Muscle of arm (tissue), 1 donor: ENCODE measurements at regions not wholly inside any gene's neighbourhood (a gene's known extent, or its start where the extent isn't known, plus 50 kb on each side); places are given as distances from the start of the nearest gene placed in this dataset.
"Not testable (repeated sequence)": the region's sequence is repeated elsewhere in the genome, so short reads cannot be mapped to it uniquely, and the experiment has no call there.

Source experiments
- DNase-seq: peaks from one replicate; pipeline ENCODE4 v3.0.0-alpha.2; 2013

DNA sequence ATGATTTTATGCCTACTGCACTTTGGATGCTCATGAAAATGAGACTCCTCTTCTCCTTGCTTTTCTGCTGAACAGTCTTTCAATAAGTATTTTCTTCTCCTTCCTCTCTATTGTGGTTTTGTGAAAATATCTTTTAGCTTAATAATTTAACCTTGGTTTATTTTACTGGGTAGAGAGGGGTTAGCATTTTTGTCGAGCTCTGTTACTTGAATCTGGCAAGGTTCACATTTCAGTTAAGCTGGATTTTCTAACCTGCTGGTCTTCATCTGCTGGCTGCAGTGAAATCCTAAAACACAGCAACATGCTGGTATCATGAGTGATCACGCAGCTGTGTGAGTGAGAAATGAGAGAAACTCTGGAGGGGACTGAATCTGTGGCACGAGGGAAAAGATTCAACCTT, 222.7 kb upstream of the NOX3 start:
- no peak for DNase-seq

DNA sequence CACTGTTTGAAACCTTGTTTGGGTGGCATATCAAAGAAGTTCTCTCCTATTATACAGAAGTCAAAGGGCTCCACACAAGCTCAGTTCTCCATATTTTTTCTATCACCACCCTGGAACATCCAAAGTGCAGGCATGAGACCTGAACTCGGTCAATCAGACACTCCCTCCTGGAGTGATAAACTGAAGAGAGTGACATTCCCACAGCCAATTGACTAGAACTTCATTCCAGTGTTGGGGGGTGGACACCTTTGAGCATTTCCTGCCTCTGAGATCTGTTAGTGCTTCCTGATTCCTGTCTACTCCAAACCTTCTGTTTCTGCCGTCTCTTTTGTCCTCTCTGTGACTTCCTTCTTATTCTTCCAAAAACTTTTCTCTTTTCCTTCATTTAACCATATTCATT, 220.7 kb upstream of the NOX3 start:
- no peak for DNase-seq

DNA sequence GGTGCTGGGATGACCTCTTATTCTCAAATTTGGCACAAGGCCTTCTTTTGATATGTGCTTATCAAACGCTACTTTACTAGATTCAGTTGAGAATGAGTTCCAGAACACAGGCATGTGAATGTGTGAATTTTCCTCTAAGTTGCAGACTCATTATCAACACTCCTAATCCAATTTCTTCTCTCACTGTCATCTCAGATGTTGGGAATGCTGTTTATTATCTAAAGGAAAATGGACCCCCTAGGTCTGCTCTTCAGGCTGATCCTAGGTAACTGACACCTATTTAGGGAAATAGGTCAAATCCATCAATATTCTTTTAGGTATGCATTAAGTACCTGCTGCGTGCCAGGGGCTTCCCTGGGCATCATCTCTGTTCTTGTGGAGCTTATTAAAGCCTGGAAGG, 215.0 kb upstream of the NOX3 start:
- no peak for DNase-seq

- no peak for DNase-seq
Observed at GRCh38 chr6:155660251-155660977, 204.8 kb upstream of the NOX3 start.

DNA sequence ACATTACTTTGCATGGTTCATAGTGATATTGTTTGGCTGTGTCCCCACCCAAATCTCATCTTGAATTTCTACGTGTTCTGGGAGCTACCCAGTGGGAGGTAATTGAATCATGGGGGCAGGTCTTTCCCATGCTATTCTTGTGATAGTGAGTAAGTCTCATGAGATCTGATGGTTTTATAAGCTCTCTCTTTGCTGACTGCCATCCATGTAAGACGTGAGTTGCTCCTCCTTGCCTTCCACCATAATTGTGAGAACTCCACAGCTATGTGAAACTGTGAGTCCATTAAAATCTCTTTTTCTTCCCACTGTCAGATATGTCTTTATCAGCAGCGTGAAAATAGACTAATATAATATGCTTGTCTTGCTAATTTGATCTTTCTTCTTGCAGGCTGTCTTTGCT, 200.4 kb upstream of the NOX3 start:
- DNase-seq: no peak

- no peak for DNase-seq
Observed at GRCh38 chr6:155654474-155654873, 198.8 kb upstream of the NOX3 start.

- no peak for DNase-seq
Observed at GRCh38 chr6:155648301-155648700, 192.7 kb upstream of the NOX3 start.

GRCh38 chr6:155647354-155647753, 191.7 kb upstream of the NOX3 start:
- DNase-seq: no peak

DNA sequence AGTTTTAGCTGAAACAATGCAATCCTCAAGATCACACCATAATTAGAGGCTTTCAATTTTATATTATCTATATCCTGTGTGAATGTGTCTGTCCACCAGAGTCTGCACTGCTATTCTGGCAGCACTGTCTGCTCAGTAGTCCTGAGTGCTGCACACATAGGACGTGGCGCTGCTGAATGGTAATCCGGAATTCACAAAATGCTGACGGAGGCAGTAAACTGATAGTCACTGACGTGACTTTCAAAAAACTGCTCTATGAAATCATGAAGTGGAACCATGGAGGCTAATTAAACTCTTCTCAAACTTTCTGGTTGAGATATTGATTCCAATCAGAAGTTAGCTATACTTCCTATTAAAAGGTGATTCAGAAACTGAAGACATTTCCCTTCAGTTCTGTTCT, 190.8 kb upstream of the NOX3 start:
- no peak for DNase-seq

DNA sequence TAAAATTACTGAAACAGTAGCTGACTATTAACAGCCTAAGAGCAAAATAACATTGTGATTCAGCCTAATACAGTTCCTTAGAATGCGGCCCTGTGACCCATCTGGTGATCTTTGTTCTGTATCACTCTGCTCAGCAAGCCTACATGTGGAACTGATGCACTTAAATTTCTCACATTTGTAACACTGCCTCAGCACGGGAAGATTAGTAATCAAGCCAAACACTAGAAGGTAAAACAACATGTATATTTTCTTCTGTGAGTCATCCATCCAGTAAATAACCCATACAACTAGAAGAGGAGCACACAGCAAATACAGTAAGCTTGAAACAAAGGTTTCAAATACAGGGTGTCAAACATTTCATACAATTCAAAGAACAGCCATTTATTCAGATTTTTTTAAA, 189.7 kb upstream of the NOX3 start:
- DNase-seq: no peak

DNA sequence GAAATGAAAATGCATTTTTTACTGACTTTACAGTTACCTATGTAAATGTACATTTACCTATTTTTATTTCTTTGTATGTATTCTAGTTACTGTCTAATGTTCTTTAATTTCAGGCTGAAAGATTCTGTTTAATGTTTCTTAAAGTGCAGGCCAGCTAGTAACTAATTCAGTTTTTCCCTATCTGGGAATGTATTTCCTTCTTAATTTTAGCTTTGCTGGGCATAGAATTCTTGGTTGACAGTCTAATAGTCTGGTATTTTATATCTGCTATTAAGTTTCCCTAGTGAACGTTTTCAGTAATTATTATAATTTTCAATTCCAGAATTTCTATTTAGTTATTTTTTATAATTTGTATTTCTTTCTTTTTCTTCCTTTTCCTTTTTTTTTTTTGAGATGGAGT, 186.0 kb upstream of the NOX3 start:
- no peak for DNase-seq

DNA sequence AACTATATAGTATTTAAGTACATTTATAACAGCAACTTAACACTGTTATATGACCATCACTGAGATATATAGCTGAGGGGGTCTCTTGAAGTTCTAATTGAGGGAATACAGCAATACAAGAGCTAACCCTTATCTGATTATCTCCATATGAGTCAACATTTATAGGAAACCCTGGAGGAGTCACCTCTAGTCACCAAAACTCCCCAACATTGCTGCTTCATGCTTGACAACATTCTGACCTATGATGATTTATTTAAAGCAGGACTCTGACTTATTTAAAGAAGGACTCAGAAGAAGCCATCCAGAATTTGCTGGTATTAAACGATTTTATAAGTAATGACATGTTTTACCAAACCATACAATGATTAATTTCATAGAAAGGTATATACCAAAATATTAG, 182.6 kb upstream of the NOX3 start:
- DNase-seq: no peak

DNA sequence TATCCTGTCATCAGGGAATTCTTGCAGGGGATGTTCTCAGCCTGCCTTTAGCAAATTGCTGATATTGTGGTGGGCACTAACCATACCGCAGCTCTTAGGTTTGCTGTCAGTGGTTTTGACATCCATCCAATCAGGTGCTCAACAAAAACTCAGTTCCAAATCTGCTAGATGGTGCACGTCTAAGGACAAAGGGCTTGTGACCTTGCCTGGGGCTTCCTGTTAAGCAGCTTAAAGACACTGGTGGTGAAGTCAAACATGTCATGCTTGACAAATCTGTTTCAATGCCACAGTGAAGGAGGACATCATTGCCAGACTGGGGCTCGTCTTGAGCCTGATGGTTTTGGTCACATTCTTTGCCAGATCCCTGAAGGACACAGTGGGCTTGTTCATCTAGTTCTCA, 179.8 kb upstream of the NOX3 start:
- DNase-seq: no peak

GRCh38 chr6:155630085-155630484, 174.4 kb upstream of the NOX3 start:
- no peak for DNase-seq

DNA sequence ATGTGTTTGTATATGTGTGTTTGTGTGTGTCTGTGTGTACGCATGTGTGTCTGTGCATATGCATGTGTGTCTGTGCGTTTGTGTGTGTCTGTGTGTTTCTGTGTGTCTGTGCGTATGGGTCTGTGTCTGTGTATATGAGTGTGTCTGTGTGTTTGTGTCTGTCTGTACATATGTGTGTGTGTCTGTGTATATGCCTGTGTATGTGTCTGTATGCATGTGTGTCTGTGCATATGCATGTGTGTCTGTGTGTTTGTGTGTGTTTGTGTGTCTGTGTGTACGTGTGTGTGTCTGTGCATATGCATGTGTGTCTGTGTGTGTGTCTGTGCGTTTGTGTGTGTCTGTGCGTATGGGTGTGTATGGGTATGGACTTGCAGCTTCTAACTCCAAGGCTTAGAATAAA, 174.0 kb upstream of the NOX3 start:
- no peak for DNase-seq

GRCh38 chr6:155628306-155628705, 172.7 kb upstream of the NOX3 start:
- no peak for DNase-seq

DNA sequence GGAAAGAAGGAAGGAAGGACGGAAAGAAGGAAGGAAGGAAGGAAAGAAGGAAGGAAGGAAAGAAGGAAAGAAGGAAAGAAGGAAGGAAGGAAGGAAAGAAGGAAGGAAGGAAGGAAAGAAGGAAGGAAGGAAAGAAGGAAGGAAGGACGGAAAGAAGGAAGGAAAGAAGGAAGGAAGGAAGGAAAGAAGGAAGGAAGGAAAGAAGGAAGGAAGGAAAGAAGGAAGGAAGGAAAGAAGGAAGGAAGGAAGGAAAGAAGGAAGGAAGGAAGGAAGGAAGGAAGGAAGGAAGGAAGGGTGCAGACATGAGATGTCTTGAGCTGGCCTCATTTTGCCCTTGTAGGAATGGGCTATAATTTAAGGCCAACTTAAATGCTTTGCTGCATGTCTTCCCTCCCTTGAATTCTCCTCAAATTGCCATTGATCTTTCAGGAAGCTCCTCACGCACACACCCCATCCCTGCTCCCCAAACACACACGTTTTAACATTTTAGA, 172.1 kb upstream of the NOX3 start:
- DNase-seq: not testable (repeated sequence)

- no peak for DNase-seq
Observed at GRCh38 chr6:155623450-155624178, 168.0 kb upstream of the NOX3 start.

DNA sequence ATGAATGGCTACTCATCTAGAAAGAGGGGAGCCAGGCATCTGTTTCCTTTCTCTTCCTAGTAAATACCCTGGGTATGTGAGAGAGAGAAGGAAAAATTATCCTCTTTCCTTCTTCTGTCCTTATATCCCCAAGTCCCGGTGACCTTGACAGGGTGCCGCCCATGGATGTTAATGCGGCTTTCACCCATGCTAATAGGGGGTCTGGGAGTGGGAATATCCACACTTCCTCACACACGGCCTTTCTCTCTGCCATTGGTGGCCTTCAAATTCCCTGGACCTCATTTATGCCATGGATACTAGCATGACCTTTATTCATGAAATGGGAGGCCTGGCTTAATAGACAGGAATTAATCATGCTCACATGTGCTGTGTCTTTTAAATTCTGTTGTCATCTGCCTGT, 159.0 kb upstream of the NOX3 start:
- no peak for DNase-seq

DNA sequence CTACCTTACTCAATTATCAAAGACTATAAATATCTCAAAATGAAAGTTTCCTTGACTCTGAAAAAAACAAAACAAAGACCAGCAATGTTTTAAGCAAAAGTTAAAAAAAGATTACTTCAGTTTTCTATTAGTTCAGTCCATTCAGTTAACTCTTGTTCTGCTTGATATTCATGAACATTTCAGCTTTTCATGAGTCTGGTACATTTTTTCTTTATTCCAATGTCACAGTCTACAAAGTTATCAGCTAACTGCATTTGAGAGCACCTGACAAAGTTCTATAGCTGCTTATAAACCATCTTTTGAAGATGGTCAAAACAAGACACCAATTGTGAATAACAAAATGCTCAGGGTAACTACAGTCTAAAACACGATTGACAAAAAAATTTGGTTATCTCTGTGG, 156.1 kb upstream of the NOX3 start:
- no peak for DNase-seq

DNA sequence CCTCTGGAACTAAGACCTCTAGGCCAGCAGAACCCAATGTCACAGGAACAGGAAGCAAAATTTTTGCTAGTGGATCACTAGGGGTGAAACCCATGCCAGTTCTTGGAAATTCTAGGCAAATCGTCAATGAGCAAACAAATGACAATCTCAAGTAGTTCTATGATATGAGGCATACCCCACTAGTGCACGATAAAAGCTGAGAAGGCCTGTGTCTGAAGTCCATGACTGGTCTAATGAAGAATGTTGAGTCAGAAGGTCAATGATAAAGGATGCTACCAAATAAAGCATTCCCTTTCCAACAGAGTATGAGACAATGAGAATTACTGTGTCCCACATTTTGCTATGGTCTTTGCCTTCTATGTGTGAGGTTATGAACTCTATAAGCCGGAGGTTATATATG, 149.4 kb upstream of the NOX3 start:
- no peak for DNase-seq

DNA sequence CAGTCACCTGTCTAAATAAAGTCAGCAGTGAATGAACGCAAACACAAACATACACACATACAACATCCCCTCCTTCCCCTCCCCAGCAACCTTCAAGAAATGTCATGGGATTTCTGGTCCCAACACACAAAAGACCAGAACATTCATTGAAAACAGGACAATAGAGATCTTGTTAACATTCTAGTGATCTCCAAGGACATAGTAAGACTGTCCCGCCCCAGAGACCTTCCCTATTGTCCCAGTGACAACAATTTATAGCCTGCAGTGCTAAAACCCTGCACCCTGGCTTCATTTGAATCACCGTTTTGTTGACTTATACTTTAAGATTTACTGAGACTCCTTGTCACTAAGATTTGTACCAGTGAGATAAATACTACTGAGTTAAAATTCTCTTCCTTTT, 143.9 kb upstream of the NOX3 start:
- no peak for DNase-seq

- no peak for DNase-seq
Observed at GRCh38 chr6:155599160-155599559, 143.5 kb upstream of the NOX3 start.

DNA sequence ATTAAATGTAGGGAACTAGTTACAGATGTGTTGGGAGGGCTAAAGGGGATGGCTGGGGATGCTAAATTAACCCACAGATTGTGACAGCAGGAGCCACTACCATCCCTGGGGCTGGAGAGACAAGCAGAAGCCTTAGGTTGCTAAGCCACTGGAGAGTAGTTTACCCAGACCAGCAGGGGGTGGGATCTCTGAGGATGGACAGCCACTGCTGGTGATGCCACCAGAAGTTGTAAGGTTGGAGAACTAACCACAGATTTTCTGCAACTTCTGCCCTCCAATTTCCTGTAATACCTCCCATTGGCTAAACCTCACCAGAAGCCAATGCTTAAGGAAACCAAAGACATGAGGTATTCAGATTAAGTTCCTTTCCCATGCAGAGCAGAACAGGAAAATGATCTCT, 139.6 kb upstream of the NOX3 start:
- no peak for DNase-seq
